Heart left ventricle (tissue), 16 donors: ENCODE measurements at regions not wholly inside any gene's neighbourhood (a gene's known extent, or its start where the extent isn't known, plus 50 kb on each side); places are given as distances from the start of the nearest gene placed in this dataset.

Source experiments
- ATAC-seq, 4 donors: fragments of 200-7000 bp; cut with Tn5 transposase; one replicate each; pipeline ENCODE4 v1.9.1; 2020 to 2022; ENCODE audit warnings: moderate library complexity in 4 of 4, mild to moderate bottlenecking in 3 of 4, moderate number of reproducible peaks in 1 of 4
- DNase-seq, 5 donors: peaks; one replicate each; pipeline ENCODE4 v3.0.0-alpha.2; 2020
- H3K27ac ChIP-seq, 12 donors: fragments of 200-600 bp; sonication (generic) in 4 of 12; one replicate each; pipeline versions ENCODE4 v1.5.0 to v1.8.0; 2016 to 2022; ENCODE audit warnings: mild to moderate bottlenecking in 2 of 12
- H3K27me3 ChIP-seq, 9 donors: fragments of 200-600 bp; sonication (generic) in 2 of 9; one replicate each; pipeline versions ENCODE4 v1.5.1 to v1.8.0; 2016 to 2022; ENCODE audit warnings: mild to moderate bottlenecking in 3 of 9
- H3K36me3 ChIP-seq, 9 donors: fragments of 200-600 bp; sonication (generic) in 2 of 9; one replicate each; pipeline versions ENCODE4 v1.5.0 to v1.8.0; 2018 to 2022; ENCODE audit warnings: mild to moderate bottlenecking in 2 of 9
- H3K4me1 ChIP-seq, 12 donors: fragments of 200-600 bp; sonication (generic) in 4 of 12; one replicate each; pipeline versions ENCODE4 v1.5.0 to v1.8.0; 2016 to 2022; ENCODE audit warnings: mild to moderate bottlenecking in 3 of 12
- H3K4me3 ChIP-seq, 12 donors: fragments of 200-600 bp; sonication (generic) in 4 of 12; one replicate each; pipeline versions ENCODE4 v1.5.0 to v1.8.0; 2017 to 2022; ENCODE audit warnings: mild to moderate bottlenecking in 9 of 12, moderate library complexity in 4 of 12
- H3K9me3 ChIP-seq, 12 donors: fragments of 200-600 bp; sonication (generic) in 4 of 12; one replicate each; pipeline versions ENCODE4 v1.5.0 to v1.8.0; 2016 to 2022; ENCODE audit warnings: mild to moderate bottlenecking in 1 of 12
- CTCF ChIP-seq, 12 donors: fragments of 200-600 bp; sonication (generic) in 4 of 12; IDR thresholded peaks; one replicate each; pipeline versions ENCODE4 v1.5.0 to v1.8.0; 2018 to 2022; ENCODE audit warnings: antibody characterized with exemption in 12 of 12, mild to moderate bottlenecking in 5 of 12
- POLR2A ChIP-seq, 2 donors: fragments of 450-650 bp; IDR thresholded peaks; one replicate each; pipeline ENCODE4 v1.6.1; 2017; ENCODE audit warnings: antibody characterized with exemption in 2 of 2, mild to moderate bottlenecking in 2 of 2, moderate library complexity in 2 of 2
- WGBS, 4 donors: extraction: QIAGEN DNeasy Blood & Tissue Kit in 2 of 4; methylation state at CpG; one replicate each; pipeline versions ENCODE4 v1.1.5 to v1.1.7; 2013 to 2018; 5-methylcytosine and 5-hydroxymethylcytosine counted together
- intact Hi-C, 10 donors: fragments of 100-400 bp; cut with DNase I; formaldehyde crosslinking; loops; one replicate each; pipeline versions ENCODE4 v1.11.1 to v1.14.2; 2022
- donor health status: ischemic (EF 13 %, LVEDD 7.1; RV severe dilation, severe dysfunction).
- donor health status: healthy with polysubstance abuse.
- donor health status: DM: no; HTN: yes; CAD: no.
- donor health status: DM: no; HTN: no; CAD: no.
- donor health status: ischemic (EF 25% LVEDD 6.9; RV normal size, moderate dysfunction).
- donor health status: ischemic (EF 25% LVEDD 5.7; RV mildly dilated, moderate dysfunction).
- donor health status: healthy.
- donor health status: DM: yes; HTN: yes; CAD: no.
- donor health status: ischemic (EF 35%, LVEDD 5.7; RV mildly dilated, moderate dysfunction).
- donor health status: nonischemic (EF 11% LVEDD 7.7; RV severe dilation, severe dysfunction).
- donor health status: DM: yes; HTN: yes; CAD: no.
- donor health status: PGD.
- donor health status: ischemic (EF 29% LVEDD 5.4; RV normal size, mild dysfunction).
- donor health status: nonischemic (EF 23%, LVEDD 6.1; RV moderate dilation, normal function).

- Histone ChIP-seq H3K27me3 (no peaks in the 10 kb centered on the region), H3K27ac (no peak overlapping the region), H3K4me1 (peaks cover 0 to 4% (median 0%) of the 10 kb centered on the region in 12 donors), H3K36me3 (no peaks in the 10 kb centered on the region), H3K4me3 (no peak overlapping the region), H3K9me3 (no peaks in the 10 kb centered on the region)
- no peak for ATAC-seq
- no peak for DNase-seq
- intact Hi-C loops: no loop called here
- TF ChIP-seq CTCF (IDR thresholded peaks at IDR 0.05): no peak
- TF ChIP-seq POLR2A (IDR thresholded peaks at IDR 0.05): no peak
- 70 to 80% (median 77%) methylated on average over 5 of the region's 5 CpGs for WGBS, 4 donors
These were observed 61.5 kb upstream of the PPM1B start for GRCh38 chr2:44107086-44107740.

GRCh38 chr2:44107974-44108373 lies 60.7 kb upstream of the PPM1B start:
- Histone ChIP-seq H3K27ac (no peak overlapping the region), H3K9me3 (no peaks in the 10 kb centered on the region), H3K4me1 (peaks cover 0 to 4% (median 0%) of the 10 kb centered on the region in 12 donors), H3K4me3 (no peak overlapping the region), H3K36me3 (no peaks in the 10 kb centered on the region), H3K27me3 (no peaks in the 10 kb centered on the region)
- WGBS, 4 donors: 80 to 88% (median 86%) methylated on average over 3 of the region's 3 CpGs
- DNase-seq (no peak), ATAC-seq (no peak)
- TF ChIP-seq POLR2A (IDR thresholded peaks at IDR 0.05) (no peak), CTCF (IDR thresholded peaks at IDR 0.05) (no peak)
- intact Hi-C loops: no loop called here

- Histone ChIP-seq H3K36me3 (no peaks in the 10 kb centered on the region), H3K27me3 (no peaks in the 10 kb centered on the region), H3K4me1 (peaks cover 0 to 4% (median 0%) of the 10 kb centered on the region in 12 donors), H3K27ac (no peak overlapping the region), H3K9me3 (no peaks in the 10 kb centered on the region), H3K4me3 (no peak overlapping the region)
- WGBS, 4 donors: 84 to 89% (median 86%) methylated on average over 3 of the region's 3 CpGs
- DNase-seq: no peak
- TF ChIP-seq CTCF (IDR thresholded peaks at IDR 0.05) (no peak), POLR2A (IDR thresholded peaks at IDR 0.05) (no peak)
- intact Hi-C loops: no loop called here
- no peak for ATAC-seq
These were observed 59.5 kb upstream of the PPM1B start for GRCh38 chr2:44109166-44109565.

GRCh38 chr2:44110444-44110843 lies 58.2 kb upstream of the PPM1B start:
- no peak for DNase-seq
- no peak for TF ChIP-seq CTCF (IDR thresholded peaks at IDR 0.05)
- no peak for TF ChIP-seq POLR2A (IDR thresholded peaks at IDR 0.05)
- no peak for ATAC-seq
- H3K4me3 ChIP-seq: no peak overlapping the region
- H3K27ac ChIP-seq: no peak overlapping the region
- peaks cover 0 to 4% (median 0%) of the 10 kb centered on the region in 12 donors for H3K4me1 ChIP-seq
- H3K36me3 ChIP-seq: no peaks in the 10 kb centered on the region
- intact Hi-C loops: no loop called here
- H3K27me3 ChIP-seq: no peaks in the 10 kb centered on the region
- 14 to 32% (median 23%) methylated on average over 2 of the region's 2 CpGs for WGBS, 4 donors
- H3K9me3 ChIP-seq: no peaks in the 10 kb centered on the region
